ENCODE measurements at regions not wholly inside any gene's neighbourhood (a gene's known extent, or its start where the extent isn't known, plus 50 kb on each side); places are given as distances from the start of the nearest gene placed in this dataset.

GRCh38 chr4:175983636-175984035 lies 82.0 kb upstream of the WDR17 start:
- TF ChIP-seq POLR2A (IDR thresholded peaks at IDR 0.05) (no peak), CTCF (IDR thresholded peaks at IDR 0.05) (no peak)
